SK-N-SH treated with all-trans-retinoic acid at 6 μM for 48 hours (cell line): ENCODE measurements at regions not wholly inside any gene's neighbourhood (a gene's known extent, or its start where the extent isn't known, plus 50 kb on each side); places are given as distances from the start of the nearest gene placed in this dataset.

ENCODE experiments used
- ATAC-seq: fragments of 200-7000 bp; cut with Tn5 transposase; 3 replicates; pipeline ENCODE4 v1.9.1; 2020; ENCODE audit warnings: mild to moderate bottlenecking, moderate library complexity
- ARNTL ChIP-seq: fragments of 450-650 bp; formaldehyde crosslinking; IDR thresholded peaks from 2 replicates; pipeline ENCODE4 v1.5.0; 2020; ENCODE audit warnings: low read depth, mild to moderate bottlenecking, moderate library complexity, borderline replicate concordance
- BACH2 ChIP-seq: fragments of 250-450 bp; sonication (Bioruptor Pico); IDR thresholded peaks from 2 replicates; pipeline ENCODE4 v1.9.0; 2021; ENCODE audit warnings: mild to moderate bottlenecking, borderline replicate concordance
- CREB5 ChIP-seq: fragments of 250-450 bp; sonication (Bioruptor Pico); IDR thresholded peaks from 2 replicates; pipeline ENCODE4 v1.5.1; 2020; ENCODE audit warnings: low read depth, mild to moderate bottlenecking, moderate library complexity
- CSDC2 ChIP-seq: fragments of 250-450 bp; sonication (Bioruptor Pico); IDR thresholded peaks from 2 replicates; pipeline ENCODE4 v1.5.0; 2020; ENCODE audit warnings: mild to moderate bottlenecking, moderate library complexity
- CSRNP3 ChIP-seq: fragments of 250-450 bp; sonication (Bioruptor Pico); IDR thresholded peaks from 2 replicates; pipeline ENCODE4 v1.5.1; 2021; ENCODE audit warnings: mild to moderate bottlenecking, moderate library complexity
- ESRRG ChIP-seq: fragments of 250-450 bp; sonication (Bioruptor Pico); IDR thresholded peaks from 2 replicates; pipeline ENCODE4 v1.6.1; 2021; ENCODE audit warnings: mild to moderate bottlenecking
- ISL1 ChIP-seq: fragments of 250-450 bp; sonication (Bioruptor Pico); IDR thresholded peaks from 2 replicates; pipeline ENCODE4 v2.1.2; 2022; ENCODE audit warnings: mild to moderate bottlenecking, moderate library complexity
- OSR1 ChIP-seq: fragments of 250-450 bp; sonication (Bioruptor Pico); IDR thresholded peaks from 2 replicates; pipeline ENCODE4 v1.8.0; 2022; ENCODE audit warnings: moderate library complexity, mild to moderate bottlenecking, inconsistent platforms
- PATZ1 ChIP-seq: fragments of 250-450 bp; sonication (Bioruptor Pico); IDR thresholded peaks from 2 replicates; pipeline ENCODE4 v1.8.0; 2020; ENCODE audit warnings: mild to moderate bottlenecking, moderate library complexity, borderline replicate concordance
- POU6F1 ChIP-seq: fragments of 250-450 bp; sonication (Bioruptor Pico); IDR thresholded peaks from 2 replicates; pipeline ENCODE4 v1.8.0; 2021; ENCODE audit warnings: low read depth, mild to moderate bottlenecking, moderate library complexity, borderline replicate concordance
- PPARA ChIP-seq: fragments of 250-450 bp; sonication (Bioruptor Pico); IDR thresholded peaks from 2 replicates; pipeline ENCODE4 v1.5.0; 2020; ENCODE audit warnings: mild to moderate bottlenecking, borderline replicate concordance
- RARB ChIP-seq: fragments of 250-450 bp; sonication (Bioruptor Pico); IDR thresholded peaks from 2 replicates; pipeline ENCODE4 v1.8.0; 2021; ENCODE audit warnings: mild to moderate bottlenecking, moderate library complexity
- SNAI2 ChIP-seq: fragments of 250-450 bp; sonication (Bioruptor Pico); IDR thresholded peaks from 2 replicates; pipeline ENCODE4 v1.5.0; 2020; ENCODE audit warnings: mild to moderate bottlenecking, moderate library complexity
- TCF4 ChIP-seq: fragments of 250-450 bp; sonication (Bioruptor Pico); IDR thresholded peaks from 2 replicates; pipeline ENCODE4 v1.8.0; 2021; ENCODE audit warnings: mild to moderate bottlenecking, moderate library complexity, borderline replicate concordance
- TOX ChIP-seq: fragments of 250-450 bp; sonication (Bioruptor Pico); IDR thresholded peaks from 2 replicates; pipeline ENCODE4 v1.8.0; 2021; ENCODE audit warnings: mild to moderate bottlenecking, moderate library complexity, borderline replicate concordance
- TSHZ2 ChIP-seq: fragments of 250-450 bp; sonication (Bioruptor Pico); IDR thresholded peaks from 2 replicates; pipeline ENCODE4 v1.5.0; 2020; ENCODE audit warnings: mild to moderate bottlenecking, moderate library complexity
- ZC3H10 ChIP-seq: fragments of 250-450 bp; sonication (Bioruptor Pico); IDR thresholded peaks from 2 replicates; pipeline ENCODE4 v1.5.1; 2021; ENCODE audit warnings: mild to moderate bottlenecking, moderate library complexity
- ZFP3 ChIP-seq: fragments of 250-450 bp; sonication (Bioruptor Pico); IDR thresholded peaks from 2 replicates; pipeline ENCODE4 v1.5.0; 2020; ENCODE audit warnings: mild to moderate bottlenecking, moderate library complexity
- ZFP30 ChIP-seq: fragments of 450-650 bp; formaldehyde crosslinking; IDR thresholded peaks from 2 replicates; pipeline ENCODE4 v1.5.0; 2022; ENCODE audit warnings: mild to moderate bottlenecking, moderate library complexity
- ZNF565 ChIP-seq: fragments of 450-650 bp; formaldehyde crosslinking; conservative IDR thresholded peaks from 2 replicates; pipeline ENCODE4 v1.5.0; 2020; ENCODE audit warnings: low read depth, mild to moderate bottlenecking, moderate library complexity
- ZNF70 ChIP-seq: fragments of 450-650 bp; formaldehyde crosslinking; IDR thresholded peaks from 2 replicates; pipeline ENCODE4 v1.5.0; 2020; ENCODE audit warnings: mild to moderate bottlenecking, moderate library complexity
- ZNF8 ChIP-seq: fragments of 450-650 bp; formaldehyde crosslinking; IDR thresholded peaks from 2 replicates; pipeline ENCODE4 v1.5.0; 2020; ENCODE audit warnings: mild to moderate bottlenecking, moderate library complexity

GRCh38 chr10:107924458-107924857, 760.0 kb upstream of the SORCS1 start:
- no peak for TF ChIP-seq CSDC2
- no peak for TF ChIP-seq ARNTL (CRISPR knock-in tag)
- TF ChIP-seq ZNF8 (CRISPR knock-in tag): no peak
- TF ChIP-seq PPARA (CRISPR knock-in tag): no peak
- TF ChIP-seq ZNF70: no peak
- TF ChIP-seq ZFP3: no peak
- no peak for TF ChIP-seq ZC3H10 (CRISPR knock-in tag)
- no peak for TF ChIP-seq TOX
- no peak for TF ChIP-seq RARB (CRISPR knock-in tag)
- TF ChIP-seq CSRNP3 (CRISPR knock-in tag): no peak
- no peak for TF ChIP-seq TSHZ2 (CRISPR knock-in tag)
- TF ChIP-seq CREB5 (CRISPR knock-in tag): no peak
- TF ChIP-seq POU6F1 (CRISPR knock-in tag): no peak
- no peak for TF ChIP-seq ISL1
- no peak for TF ChIP-seq PATZ1
- TF ChIP-seq SNAI2 (CRISPR knock-in tag): no peak
- no peak for TF ChIP-seq ZFP30 (CRISPR knock-in tag)
- TF ChIP-seq ESRRG (CRISPR knock-in tag): no peak
- no peak for TF ChIP-seq ZNF565 (CRISPR knock-in tag)
- no peak for TF ChIP-seq OSR1 (CRISPR knock-in tag)
- no peak for ATAC-seq

- no peak for ATAC-seq
- no peak for TF ChIP-seq BACH2 (CRISPR knock-in tag)
- no peak for TF ChIP-seq TOX
- TF ChIP-seq TCF4 (CRISPR knock-in tag): no peak
- TF ChIP-seq ESRRG (CRISPR knock-in tag): no peak
- no peak for TF ChIP-seq TSHZ2 (CRISPR knock-in tag)
- TF ChIP-seq CREB5 (CRISPR knock-in tag): no peak
- no peak for TF ChIP-seq ZFP30 (CRISPR knock-in tag)
- TF ChIP-seq POU6F1 (CRISPR knock-in tag): no peak
- TF ChIP-seq CSDC2: no peak
- TF ChIP-seq PPARA (CRISPR knock-in tag): no peak
- TF ChIP-seq SNAI2 (CRISPR knock-in tag): no peak
- no peak for TF ChIP-seq PATZ1
Measured at GRCh38 chr10:107919626-107920235, 755.2 kb upstream of the SORCS1 start.
